Caco-2 (cell line): ENCODE measurements at regions not wholly inside any gene's neighbourhood (a gene's known extent, or its start where the extent isn't known, plus 50 kb on each side); places are given as distances from the start of the nearest gene placed in this dataset.

ENCODE experiments used
- BruUV-seq: library from RNA; stranded (reverse); fragments of 400-500 nt; replicated peaks from 2 replicates; lab custom pipeline; 2021; lab: Mats Ljungman, UMichigan
- CTCF ChIA-PET: fragments of 300-600 bp; sonication (Branson Sonifier 250); formaldehyde crosslinking; loops from one replicate; lab custom pipeline; 2022; ENCODE audit warnings: antibody characterized with exemption; lab: Charles Lee
- POLR2A ChIA-PET: fragments of 300-600 bp; sonication (Branson Sonifier 250); formaldehyde crosslinking; loops from one replicate; lab custom pipeline; 2022; ENCODE audit warnings: antibody characterized with exemption; lab: Charles Lee
- DNase-seq, 2 experiments: peaks; one replicate each; pipeline versions ENCODE4 v3.0.0 to v3.0.0-alpha.2; 2020 to 2022
- H3K27me3 ChIP-seq: replicated peaks from 2 replicates; pipeline ENCODE4 v1.6.0; 2011; ENCODE audit warnings: low read length; ENCODE audit not compliant: control insufficient read depth, insufficient read depth
- H3K36me3 ChIP-seq: 2 replicates; pipeline ENCODE4 v1.5.1; 2011; ENCODE audit warnings: low read length; ENCODE audit not compliant: control insufficient read depth, insufficient read depth
- H3K4me1 ChIP-seq: fragments of 250-450 bp; sonication (Bioruptor Pico); 2 replicates; pipeline ENCODE4 v1.5.1; 2020; ENCODE audit warnings: mild to moderate bottlenecking
- H3K4me3 ChIP-seq: 2 replicates; pipeline ENCODE4 v1.5.1; 2011; ENCODE audit warnings: low read depth, mild to moderate bottlenecking, control low read depth, low read length
- H3K9me3 ChIP-seq: fragments of 250-450 bp; sonication (Bioruptor Pico); 2 replicates; pipeline ENCODE4 v1.5.1; 2020; ENCODE audit warnings: mild to moderate bottlenecking, moderate library complexity
- H3K27ac Mint-ChIP-seq: one replicate; pipeline ENCODE4 v1.8.0; 2022; ENCODE audit warnings: mixed read lengths; ENCODE audit not compliant: unreplicated experiment
- H3K27me3 Mint-ChIP-seq: one replicate; pipeline ENCODE4 v1.8.0; 2022; ENCODE audit warnings: mixed read lengths; ENCODE audit not compliant: insufficient read depth, unreplicated experiment
- H3K36me3 Mint-ChIP-seq: one replicate; pipeline ENCODE4 v1.8.0; 2022; ENCODE audit warnings: mild to moderate bottlenecking, mixed read lengths; ENCODE audit not compliant: insufficient read depth, unreplicated experiment
- H3K4me1 Mint-ChIP-seq: one replicate; pipeline ENCODE4 v1.8.0; 2022; ENCODE audit warnings: low read depth, mixed read lengths; ENCODE audit not compliant: unreplicated experiment
- H3K4me3 Mint-ChIP-seq: one replicate; pipeline ENCODE4 v1.8.0; 2022; ENCODE audit warnings: mild to moderate bottlenecking, moderate library complexity, mixed read lengths; ENCODE audit not compliant: unreplicated experiment
- H3K9me3 Mint-ChIP-seq: one replicate; pipeline ENCODE4 v1.8.0; 2022; ENCODE audit warnings: mixed read lengths; ENCODE audit not compliant: unreplicated experiment
- CTCF ChIP-seq, 2 experiments: fragments of 200-600 bp in 1 of 2; IDR thresholded peaks; 1 replicate in 1 of 2; 2 replicates in 1 of 2; pipeline versions ENCODE4 v1.5.1 to v1.8.0; 2011 to 2022; ENCODE audit warnings: antibody characterized with exemption in 1 of 2, control low read depth in 1 of 2, inconsistent platforms in 1 of 2, low read depth in 1 of 2, low read length in 1 of 2, mild to moderate bottlenecking in 1 of 2, moderate library complexity in 1 of 2; ENCODE audit not compliant: insufficient read depth in 1 of 2, severe bottlenecking in 1 of 2, unreplicated experiment in 1 of 2
- intact Hi-C: fragments of 100-400 bp; cut with micrococcal nuclease; formaldehyde crosslinking; loops from one replicate; pipeline ENCODE4 v1.10.0; 2022; ENCODE audit not compliant: unreplicated experiment

- TF ChIP-seq CTCF (IDR thresholded peaks at IDR 0.05; ENCODE audit: insufficient read depth in 1 of 2, low read depth in 1 of 2, low read length in 1 of 2, severe bottlenecking in 1 of 2, unreplicated experiment in 1 of 2), result no peak
- H3K27ac Mint-ChIP-seq, result no peak overlapping the region
- ChIA-PET CTCF (no interaction called here), POLR2A (no interaction called here)
- no peaks in the 10 kb centered on the region for H3K4me1 Mint-ChIP-seq
- H3K4me3 ChIP-seq, result no peak overlapping the region
- H3K9me3 ChIP-seq, result no peaks in the 10 kb centered on the region
- BruUV-seq, result no TSS peak
- DNase-seq, result no peak
- H3K4me3 Mint-ChIP-seq, result no peak overlapping the region
- no peaks in the 10 kb centered on the region for H3K36me3 Mint-ChIP-seq
- intact Hi-C loops, result no loop called here
- H3K27me3 Mint-ChIP-seq, result peaks cover 3% of the 10 kb centered on the region
- no peaks in the 10 kb centered on the region for H3K27me3 ChIP-seq
- no peaks in the 10 kb centered on the region for H3K36me3 ChIP-seq
- no peaks in the 10 kb centered on the region for H3K4me1 ChIP-seq
- no peaks in the 10 kb centered on the region for H3K9me3 Mint-ChIP-seq
These were observed 117.6 kb upstream of the ROBO1 start for GRCh38 chr3:79885407-79885806.

GRCh38 chr3:79884354-79884753, 116.6 kb upstream of the ROBO1 start:
- BruUV-seq, result no TSS peak

GRCh38 chr3:79881431-79881830, 113.6 kb upstream of the ROBO1 start:
- H3K4me1 Mint-ChIP-seq, result no peaks in the 10 kb centered on the region
- no peak overlapping the region for H3K4me3 Mint-ChIP-seq
- peaks cover 3% of the 10 kb centered on the region for H3K27me3 Mint-ChIP-seq
- intact Hi-C loops, result no loop called here
- H3K9me3 Mint-ChIP-seq, result no peaks in the 10 kb centered on the region
- no peaks in the 10 kb centered on the region for H3K36me3 Mint-ChIP-seq
- no peaks in the 10 kb centered on the region for H3K4me1 ChIP-seq
- DNase-seq, result no peak
- TF ChIP-seq CTCF (IDR thresholded peaks at IDR 0.05; ENCODE audit: insufficient read depth in 1 of 2, low read depth in 1 of 2, low read length in 1 of 2, severe bottlenecking in 1 of 2, unreplicated experiment in 1 of 2), result no peak
- H3K9me3 ChIP-seq, result no peaks in the 10 kb centered on the region
- no peak overlapping the region for H3K4me3 ChIP-seq
- H3K36me3 ChIP-seq, result no peaks in the 10 kb centered on the region
- H3K27ac Mint-ChIP-seq, result no peak overlapping the region
- ChIA-PET POLR2A (no interaction called here), CTCF (no interaction called here)
- H3K27me3 ChIP-seq, result no peaks in the 10 kb centered on the region
- BruUV-seq, result no TSS peak

More at GRCh38 chr3:79884354-79884753, 116.6 kb upstream of the ROBO1 start:
- Histone ChIP-seq H3K4me3 (no peak overlapping the region), H3K9me3 (no peaks in the 10 kb centered on the region), H3K27me3 (no peaks in the 10 kb centered on the region), H3K36me3 (no peaks in the 10 kb centered on the region), H3K4me1 (no peaks in the 10 kb centered on the region)
- Mint-ChIP-seq H3K4me3 (no peak overlapping the region), H3K27ac (no peak overlapping the region), H3K27me3 (peaks cover 3% of the 10 kb centered on the region), H3K36me3 (no peaks in the 10 kb centered on the region), H3K4me1 (no peaks in the 10 kb centered on the region), H3K9me3 (no peaks in the 10 kb centered on the region)
- intact Hi-C loops, result no loop called here
- no peak for TF ChIP-seq CTCF (IDR thresholded peaks at IDR 0.05; ENCODE audit: insufficient read depth in 1 of 2, low read depth in 1 of 2, low read length in 1 of 2, severe bottlenecking in 1 of 2, unreplicated experiment in 1 of 2)
- ChIA-PET POLR2A (no interaction called here), CTCF (no interaction called here)
- no peak for DNase-seq
